ENCODE measurements at regions not wholly inside any gene's neighbourhood (a gene's known extent, or its start where the extent isn't known, plus 50 kb on each side); places are given as distances from the start of the nearest gene placed in this dataset.

- TF ChIP-seq THYN1 (CRISPR knock-in tag; IDR thresholded peaks at IDR 0.05; ENCODE audit: borderline replicate concordance, low read depth) = no peak
- TF ChIP-seq ZSCAN22 (CRISPR knock-in tag; IDR thresholded peaks at IDR 0.05) = no peak
- TF ChIP-seq, protein P1, sequence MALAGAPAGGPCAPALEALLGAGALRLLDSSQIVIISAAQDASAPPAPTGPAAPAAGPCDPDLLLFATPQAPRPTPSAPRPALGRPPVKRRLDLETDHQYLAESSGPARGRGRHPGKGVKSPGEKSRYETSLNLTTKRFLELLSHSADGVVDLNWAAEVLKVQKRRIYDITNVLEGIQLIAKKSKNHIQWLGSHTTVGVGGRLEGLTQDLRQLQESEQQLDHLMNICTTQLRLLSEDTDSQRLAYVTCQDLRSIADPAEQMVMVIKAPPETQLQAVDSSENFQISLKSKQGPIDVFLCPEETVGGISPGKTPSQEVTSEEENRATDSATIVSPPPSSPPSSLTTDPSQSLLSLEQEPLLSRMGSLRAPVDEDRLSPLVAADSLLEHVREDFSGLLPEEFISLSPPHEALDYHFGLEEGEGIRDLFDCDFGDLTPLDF (CRISPR knock-in tag; IDR thresholded peaks at IDR 0.05) = no peak
- TF ChIP-seq, protein P2, sequence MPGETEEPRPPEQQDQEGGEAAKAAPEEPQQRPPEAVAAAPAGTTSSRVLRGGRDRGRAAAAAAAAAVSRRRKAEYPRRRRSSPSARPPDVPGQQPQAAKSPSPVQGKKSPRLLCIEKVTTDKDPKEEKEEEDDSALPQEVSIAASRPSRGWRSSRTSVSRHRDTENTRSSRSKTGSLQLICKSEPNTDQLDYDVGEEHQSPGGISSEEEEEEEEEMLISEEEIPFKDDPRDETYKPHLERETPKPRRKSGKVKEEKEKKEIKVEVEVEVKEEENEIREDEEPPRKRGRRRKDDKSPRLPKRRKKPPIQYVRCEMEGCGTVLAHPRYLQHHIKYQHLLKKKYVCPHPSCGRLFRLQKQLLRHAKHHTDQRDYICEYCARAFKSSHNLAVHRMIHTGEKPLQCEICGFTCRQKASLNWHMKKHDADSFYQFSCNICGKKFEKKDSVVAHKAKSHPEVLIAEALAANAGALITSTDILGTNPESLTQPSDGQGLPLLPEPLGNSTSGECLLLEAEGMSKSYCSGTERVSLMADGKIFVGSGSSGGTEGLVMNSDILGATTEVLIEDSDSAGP (CRISPR knock-in tag; IDR thresholded peaks at IDR 0.05; ENCODE audit: borderline replicate concordance) = no peak
- TF ChIP-seq TEF (CRISPR knock-in tag; IDR thresholded peaks at IDR 0.05) = no peak
- TF ChIP-seq, protein P3, sequence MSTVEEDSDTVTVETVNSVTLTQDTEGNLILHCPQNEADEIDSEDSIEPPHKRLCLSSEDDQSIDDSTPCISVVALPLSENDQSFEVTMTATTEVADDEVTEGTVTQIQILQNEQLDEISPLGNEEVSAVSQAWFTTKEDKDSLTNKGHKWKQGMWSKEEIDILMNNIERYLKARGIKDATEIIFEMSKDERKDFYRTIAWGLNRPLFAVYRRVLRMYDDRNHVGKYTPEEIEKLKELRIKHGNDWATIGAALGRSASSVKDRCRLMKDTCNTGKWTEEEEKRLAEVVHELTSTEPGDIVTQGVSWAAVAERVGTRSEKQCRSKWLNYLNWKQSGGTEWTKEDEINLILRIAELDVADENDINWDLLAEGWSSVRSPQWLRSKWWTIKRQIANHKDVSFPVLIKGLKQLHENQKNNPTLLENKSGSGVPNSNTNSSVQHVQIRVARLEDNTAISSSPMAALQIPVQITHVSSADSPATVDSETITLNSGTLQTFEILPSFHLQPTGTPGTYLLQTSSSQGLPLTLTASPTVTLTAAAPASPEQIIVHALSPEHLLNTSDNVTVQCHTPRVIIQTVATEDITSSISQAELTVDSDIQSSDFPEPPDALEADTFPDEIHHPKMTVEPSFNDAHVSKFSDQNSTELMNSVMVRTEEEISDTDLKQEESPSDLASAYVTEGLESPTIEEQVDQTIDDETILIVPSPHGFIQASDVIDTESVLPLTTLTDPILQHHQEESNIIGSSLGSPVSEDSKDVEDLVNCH (CRISPR knock-in tag; IDR thresholded peaks at IDR 0.05) = no peak
- no peak for TF ChIP-seq ZNF766 (CRISPR knock-in tag; IDR thresholded peaks at IDR 0.05; ENCODE audit: borderline replicate concordance)
- no peak for TF ChIP-seq ZBTB46 (CRISPR knock-in tag; IDR thresholded peaks at IDR 0.05; ENCODE audit: borderline replicate concordance)
- no peak for TF ChIP-seq ZNF143 (CRISPR knock-in tag; IDR thresholded peaks at IDR 0.05)
- no peak for TF ChIP-seq SYNCRIP (IDR thresholded peaks at IDR 0.05; ENCODE audit: insufficient read depth, low read depth, low read length)
Measured at GRCh38 chr1:218614031-218614430, 268.9 kb downstream of the TGFB2 start (continued).

Measured in HepG2 (cell line).